H54 (cell line): ENCODE measurements at regions not wholly inside any gene's neighbourhood (a gene's known extent, or its start where the extent isn't known, plus 50 kb on each side); places are given as distances from the start of the nearest gene placed in this dataset.
"Not testable (repeated sequence)": the region's sequence is repeated elsewhere in the genome, so short reads cannot be mapped to it uniquely, and the experiment has no call there.

ENCODE experiments used
- DNase-seq: peaks from one replicate; pipeline ENCODE4 v3.0.0; 2011; ENCODE audit warnings: low spot score, mixed read lengths; ENCODE audit not compliant: insufficient read length
- FAIRE-seq: peaks from 3 replicates; lab custom pipeline; 2011; peaks lifted over from hg19 to GRCh38; lab: Jason Lieb, UNC
- POLR2A ChIP-seq: IDR thresholded peaks from 2 replicates; pipeline ENCODE4 v1.6.1; 2011; ENCODE audit warnings: low read depth, mild to moderate bottlenecking, low read length

DNA sequence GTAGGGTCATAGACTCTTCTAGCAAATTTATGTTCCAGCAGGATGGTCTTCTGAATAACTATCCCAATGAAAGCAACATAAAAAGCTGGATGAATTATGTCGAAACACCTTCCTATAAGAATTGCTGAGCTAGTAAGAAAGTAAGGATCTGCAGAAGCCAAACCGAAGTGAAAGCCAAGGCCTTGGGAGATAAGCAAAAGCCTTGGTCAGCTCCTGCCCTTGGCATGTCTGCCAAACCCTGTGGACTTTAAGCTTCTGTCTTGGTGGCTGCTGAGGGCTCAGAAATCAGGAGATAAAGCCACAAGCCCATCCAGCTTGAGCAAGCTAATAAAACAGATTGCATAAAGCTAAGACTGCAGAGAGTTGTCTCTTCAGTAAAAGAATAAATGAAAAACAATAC is 81.2 kb upstream of the KCND3 start:
- TF ChIP-seq POLR2A: no peak
- no peak for DNase-seq
- no peak for FAIRE-seq

DNA sequence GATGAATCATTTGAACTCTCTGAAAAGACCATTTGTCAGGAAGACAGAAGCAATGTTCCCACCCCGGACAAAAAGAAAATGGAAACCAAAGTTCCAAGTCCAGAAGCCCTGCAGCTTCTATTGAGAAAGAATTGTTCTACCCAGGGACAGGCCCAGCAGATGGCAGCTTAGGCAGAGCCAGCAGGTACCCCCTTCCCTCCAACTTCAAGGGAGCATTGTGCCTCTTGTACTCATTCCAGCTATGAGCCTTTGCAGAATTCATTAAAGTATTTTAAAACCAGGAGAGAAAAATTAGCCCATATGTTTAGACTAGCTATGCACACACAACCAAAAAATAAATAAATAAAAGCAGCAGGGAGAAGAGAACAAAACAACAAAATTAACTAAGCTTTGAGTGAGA is 85.2 kb upstream of the KCND3 start:
- DNase-seq: no peak
- no peak for FAIRE-seq
- no peak for TF ChIP-seq POLR2A

DNA sequence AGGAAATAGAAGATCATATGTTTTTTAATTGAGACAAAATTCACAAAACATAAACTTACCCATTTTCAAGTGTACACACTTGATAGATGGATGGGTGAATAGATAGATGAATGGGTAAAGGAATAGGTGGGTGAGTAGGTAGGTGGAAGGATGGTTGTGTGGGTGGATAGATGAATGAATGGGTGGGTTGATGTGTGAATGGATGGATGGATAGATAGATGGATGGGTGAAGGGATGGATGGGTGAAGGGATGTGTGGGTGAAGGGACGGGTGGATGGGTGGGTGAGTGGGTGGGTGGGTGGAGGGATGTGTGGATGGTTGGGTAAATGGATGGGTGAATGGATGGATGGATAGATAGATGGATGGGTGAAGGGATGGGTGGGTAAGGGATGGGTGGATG is 86.1 kb upstream of the KCND3 start:
- FAIRE-seq (no peak), DNase-seq (no peak)

DNA sequence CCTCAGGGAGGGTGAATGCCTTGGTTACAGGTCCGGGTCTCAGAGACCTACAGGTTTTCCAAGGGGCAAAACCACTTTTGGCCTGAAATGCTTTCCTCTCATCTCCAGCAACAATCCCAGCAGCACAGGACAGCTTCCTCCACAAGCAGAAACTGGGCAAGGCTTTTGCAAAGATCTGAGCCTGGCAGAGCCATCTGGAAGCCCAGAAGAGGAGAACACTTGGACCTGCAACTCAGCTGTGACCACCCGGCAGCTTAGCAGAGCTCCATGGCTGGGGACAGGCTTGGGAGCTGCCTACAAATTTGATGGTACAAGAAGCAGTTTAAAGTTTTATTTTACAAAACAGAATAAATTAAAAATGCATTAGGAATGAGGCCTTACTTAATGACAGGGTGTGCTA is 90.0 kb upstream of the KCND3 start:
- FAIRE-seq (no peak), DNase-seq (no peak)
- TF ChIP-seq POLR2A: no peak

More for the DNA sequence above, 86.1 kb upstream of the KCND3 start:
- no peak for TF ChIP-seq POLR2A

DNA sequence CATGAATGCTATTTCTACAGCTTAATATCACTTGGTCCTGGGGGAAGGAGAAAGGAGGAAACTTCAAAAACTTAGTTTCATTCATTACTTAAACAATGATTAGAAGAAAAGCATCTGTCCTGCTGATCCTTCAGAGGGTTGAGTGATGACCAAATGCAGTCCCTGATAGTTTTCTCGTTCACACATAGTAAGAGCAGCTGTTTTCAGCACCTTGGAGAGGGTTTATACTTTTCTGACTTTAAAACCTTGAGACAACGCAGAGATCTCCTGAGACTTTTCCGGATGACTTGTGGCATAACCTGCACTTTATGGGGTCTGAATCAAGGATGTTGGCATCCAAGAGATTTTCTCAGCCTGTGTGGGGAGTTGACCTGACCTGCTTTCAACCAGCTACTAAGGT is 94.0 kb upstream of the KCND3 start:
- no peak for FAIRE-seq
- no peak for DNase-seq
- TF ChIP-seq POLR2A: no peak

DNA sequence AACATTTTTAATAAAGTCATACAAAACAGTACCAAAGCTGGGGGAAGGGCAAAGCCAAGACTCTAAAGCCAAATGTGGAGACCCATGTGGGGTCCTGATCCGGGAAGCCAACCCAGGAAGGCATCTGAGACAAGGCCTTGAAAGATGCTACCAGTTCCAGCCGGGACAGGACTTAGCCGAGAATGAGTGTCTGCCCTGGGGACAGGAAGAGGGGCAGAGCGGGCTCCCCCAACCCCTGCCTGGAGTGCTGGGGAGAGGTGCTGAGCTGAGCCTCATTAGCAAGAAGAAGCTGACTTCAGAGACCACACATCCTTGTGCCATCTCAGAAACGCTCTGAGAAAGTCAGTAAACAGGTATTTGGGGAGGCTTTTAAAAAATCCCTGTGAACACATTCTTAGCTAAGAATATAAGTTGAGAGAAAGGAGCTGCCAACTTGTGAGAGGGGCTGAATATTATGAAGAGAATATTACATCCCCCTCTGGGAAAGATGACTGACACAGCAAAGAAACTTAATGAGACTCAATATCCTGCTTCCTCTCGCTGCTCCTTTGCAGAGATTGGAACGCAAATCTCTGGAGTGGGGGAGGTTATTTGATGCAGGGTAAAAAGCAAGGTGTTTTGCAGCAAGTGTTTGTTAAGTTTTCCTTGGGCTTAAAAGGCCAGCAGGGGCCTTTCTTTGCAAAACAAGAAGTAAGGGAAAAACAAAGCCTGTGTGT is 103.3 kb upstream of the KCND3 start:
- DNase-seq: no peak
- no peak for TF ChIP-seq POLR2A
- FAIRE-seq: no peak

DNA sequence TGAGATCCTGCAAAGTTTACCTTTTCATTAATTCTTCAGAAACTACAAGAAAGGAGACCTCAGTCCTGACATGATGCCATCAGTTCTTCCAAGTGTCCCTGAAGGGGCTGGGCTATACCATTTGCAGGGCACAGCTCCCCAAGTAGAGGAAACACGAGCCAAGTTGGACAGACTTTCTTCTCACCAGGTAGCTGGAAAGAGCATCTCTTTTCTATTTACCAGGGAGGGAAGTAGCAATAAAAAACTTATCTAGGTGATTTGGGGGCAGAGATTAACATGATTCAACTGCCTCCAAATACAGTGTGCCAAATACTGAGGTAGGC is 103.9 kb upstream of the KCND3 start:
- FAIRE-seq (no peak), DNase-seq (no peak)
- no peak for TF ChIP-seq POLR2A

DNA sequence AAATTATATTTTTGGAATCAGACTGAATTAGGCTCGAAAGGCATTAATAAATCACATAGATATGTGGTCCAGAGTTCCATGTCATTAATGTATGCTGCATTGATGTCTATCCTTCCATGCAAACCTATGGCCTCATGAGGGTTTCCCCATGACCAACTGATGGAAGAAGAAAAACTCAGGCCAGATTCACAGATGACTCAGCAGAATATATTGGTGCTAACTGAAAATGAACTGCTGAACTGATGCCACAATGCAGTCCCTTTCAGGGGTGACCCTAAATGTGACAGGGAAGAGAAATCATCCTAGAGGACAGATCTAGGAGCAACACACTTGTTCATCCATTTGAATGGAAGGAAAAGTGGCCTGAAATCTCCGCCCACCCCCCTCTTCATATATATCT is 110.5 kb upstream of the KCND3 start:
- FAIRE-seq: no peak

DNA sequence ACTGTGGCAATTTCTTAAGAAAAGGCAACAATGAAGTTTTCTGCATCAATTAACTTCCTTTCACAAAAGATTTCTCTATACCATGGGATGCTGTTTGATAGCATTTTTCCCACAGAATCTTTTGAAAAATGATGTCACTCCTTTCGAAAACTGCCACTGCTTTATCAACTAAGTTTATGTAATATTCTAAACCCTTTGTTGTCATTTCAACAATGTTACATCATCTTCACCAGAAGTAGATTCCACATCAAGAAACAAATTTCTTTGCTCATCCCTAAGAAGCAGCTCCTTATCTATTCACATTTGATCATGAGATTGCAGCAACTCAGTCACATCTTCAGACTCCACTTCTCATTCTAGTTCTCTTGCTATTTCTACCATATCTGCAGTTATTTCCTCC is 116.1 kb upstream of the KCND3 start:
- FAIRE-seq (no peak), DNase-seq (no peak)
- TF ChIP-seq POLR2A: no peak

More for the DNA sequence above, 110.5 kb upstream of the KCND3 start:
- TF ChIP-seq POLR2A: no peak
- no peak for DNase-seq

DNA sequence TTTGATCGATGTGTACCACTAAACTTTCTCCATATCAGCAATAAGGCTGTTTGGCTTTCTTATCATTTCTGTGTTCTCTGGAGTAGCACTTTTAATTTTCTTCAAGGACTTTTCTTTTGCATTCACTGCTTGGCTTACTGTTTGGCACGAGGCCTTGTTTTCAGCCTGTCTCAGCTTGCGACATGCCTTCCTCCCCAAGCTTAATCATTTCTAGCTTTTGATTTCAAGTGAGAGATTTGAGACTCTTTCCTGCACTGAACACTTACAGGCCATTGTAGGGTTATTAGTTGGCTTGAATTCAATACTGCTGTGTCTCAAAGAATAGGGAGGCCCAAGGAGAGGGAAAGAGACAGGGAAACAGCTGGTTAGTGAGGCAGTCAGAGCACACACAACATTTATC is 120.6 kb upstream of the KCND3 start:
- FAIRE-seq: no peak
- DNase-seq: no peak
- no peak for TF ChIP-seq POLR2A

DNA sequence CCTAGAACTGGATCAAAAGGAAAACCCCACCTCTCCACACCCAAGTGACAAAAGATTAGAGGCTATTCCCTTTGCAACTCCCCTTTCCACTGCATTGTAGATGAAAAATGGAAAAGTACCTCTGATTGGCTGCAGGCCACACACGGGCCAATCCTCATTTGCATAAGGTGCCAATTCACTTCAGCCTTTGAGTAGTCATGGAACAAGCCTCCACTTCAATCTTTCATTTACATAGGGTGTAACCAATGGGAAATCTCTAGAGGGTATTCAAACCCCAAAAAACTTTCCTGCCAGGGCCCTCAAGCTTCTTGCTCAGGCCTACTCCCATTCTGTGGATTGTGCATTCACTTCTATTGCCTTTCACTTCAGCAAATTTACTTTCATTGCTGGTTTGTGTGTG is 122.3 kb upstream of the KCND3 start:
- no peak for TF ChIP-seq POLR2A
- FAIRE-seq (no peak), DNase-seq (no peak)

DNA sequence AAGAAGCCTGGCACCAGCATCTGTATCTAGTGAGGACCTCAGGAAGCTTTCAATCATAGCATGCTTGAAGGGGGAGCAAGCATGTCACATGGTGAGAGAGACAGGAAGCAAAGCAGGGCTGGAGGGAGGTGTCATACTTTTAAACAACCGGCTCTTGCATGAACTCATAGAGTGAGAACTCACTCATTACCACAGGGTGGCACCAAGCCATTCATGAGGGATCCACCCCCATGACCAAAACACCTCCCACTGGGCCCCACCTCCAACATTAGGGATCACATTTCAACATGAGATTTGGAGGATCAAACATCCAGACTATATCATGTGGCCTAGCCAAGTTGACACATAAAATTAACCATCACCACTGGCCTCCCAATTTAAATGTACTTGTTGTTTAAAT is 125.1 kb upstream of the KCND3 start:
- no peak for DNase-seq
- no peak for FAIRE-seq
- no peak for TF ChIP-seq POLR2A

DNA sequence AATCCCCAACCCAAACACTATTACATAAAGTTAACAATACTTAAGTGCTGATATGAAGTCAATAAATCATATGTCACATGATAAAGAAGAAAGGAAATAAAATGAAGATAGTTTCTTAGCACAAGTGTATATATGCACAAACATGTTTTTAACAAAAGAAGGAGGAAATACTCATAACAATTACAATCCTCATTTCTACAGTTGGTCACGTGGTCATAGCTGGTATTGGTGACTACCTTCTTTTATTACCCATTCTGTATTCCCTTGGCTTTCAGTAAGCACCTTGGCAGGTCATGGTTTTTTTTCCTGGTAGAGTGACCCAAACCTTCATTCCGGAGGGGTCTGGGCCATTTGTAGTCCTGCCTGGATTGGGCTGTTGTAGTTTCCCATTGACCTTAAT is 137.1 kb upstream of the KCND3 start:
- no peak for FAIRE-seq

DNA sequence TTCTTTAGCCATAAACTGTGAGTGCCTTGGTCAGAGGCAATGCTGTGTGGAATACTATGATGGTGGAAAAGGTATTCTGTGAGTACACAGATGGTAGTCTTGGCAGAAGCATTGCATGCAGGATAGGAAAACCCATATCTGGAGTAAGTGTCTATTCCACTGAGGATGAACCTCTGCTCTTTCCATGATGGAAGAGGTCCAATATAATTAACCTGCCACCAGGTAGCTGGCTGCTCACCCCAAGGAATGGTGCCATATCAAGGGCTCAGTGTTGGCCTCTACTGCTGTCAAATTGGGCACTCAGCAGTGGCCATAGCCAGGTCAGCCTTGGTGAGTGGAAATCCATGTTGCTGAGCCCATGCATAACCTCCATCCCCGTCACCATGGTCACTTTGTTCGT is 138.1 kb upstream of the KCND3 start:
- FAIRE-seq: not testable (repeated sequence)

More for the DNA sequence above, 137.1 kb upstream of the KCND3 start:
- DNase-seq: no peak
- no peak for TF ChIP-seq POLR2A

DNA sequence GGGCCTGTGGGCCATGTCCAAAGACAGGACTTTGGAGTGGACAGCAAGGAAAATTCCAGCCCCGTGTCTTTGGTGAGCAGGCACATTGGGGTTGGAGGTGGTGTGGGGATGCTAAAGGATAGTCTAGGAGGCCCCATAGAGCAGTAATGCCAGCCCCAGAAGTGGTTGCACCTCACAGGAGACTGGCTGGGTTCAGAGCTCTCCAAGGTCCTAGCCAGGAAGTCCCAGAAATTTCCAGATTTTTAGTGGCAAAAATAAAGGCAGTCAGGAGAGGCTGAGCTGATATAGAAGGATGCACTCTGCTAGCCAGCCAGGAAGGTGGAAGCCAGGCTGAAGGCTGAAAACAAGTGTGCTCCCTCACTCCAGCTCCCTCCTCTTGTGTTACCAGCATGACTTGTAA is 144.0 kb upstream of the KCND3 start:
- no peak for TF ChIP-seq POLR2A
- FAIRE-seq (no peak), DNase-seq (no peak)

More for the DNA sequence above, 138.1 kb upstream of the KCND3 start:
- not testable (repeated sequence) for DNase-seq
